ENCODE measurements at regions not wholly inside any gene's neighbourhood (a gene's known extent, or its start where the extent isn't known, plus 50 kb on each side); places are given as distances from the start of the nearest gene placed in this dataset.

GRCh38 chr5:53425687-53426511, 54.5 kb upstream of the FST start:
- DNase-seq (ENCODE audit: low read depth) = no peak
- peak; percentile 5 for TF ChIP-seq CTCF (conservative IDR thresholded peaks at IDR 0.05; ENCODE audit: low read depth, low read length)
- H3K4me3 ChIP-seq (ENCODE audit: low read length) = no peak overlapping the region

- no peak for DNase-seq (ENCODE audit: low read depth)
- no peak overlapping the region for H3K4me3 ChIP-seq (ENCODE audit: low read length)
- TF ChIP-seq CTCF (conservative IDR thresholded peaks at IDR 0.05; ENCODE audit: low read depth, low read length) = no peak
These were observed 54.0 kb upstream of the FST start for GRCh38 chr5:53426512-53426830.

- no peak for TF ChIP-seq CTCF (conservative IDR thresholded peaks at IDR 0.05; ENCODE audit: low read depth, low read length)
- no peak for DNase-seq (ENCODE audit: low read depth)
- H3K4me3 ChIP-seq (ENCODE audit: low read length) = no peak overlapping the region
These were observed 53.6 kb upstream of the FST start for GRCh38 chr5:53426878-53427277.

- DNase-seq (ENCODE audit: low read depth) = no peak
- no peak overlapping the region for H3K4me3 ChIP-seq (ENCODE audit: low read length)
- TF ChIP-seq CTCF (conservative IDR thresholded peaks at IDR 0.05; ENCODE audit: low read depth, low read length) = no peak
These were observed 52.5 kb upstream of the FST start for GRCh38 chr5:53427965-53428364.

- no peak for DNase-seq (ENCODE audit: low read depth)
- TF ChIP-seq CTCF (conservative IDR thresholded peaks at IDR 0.05; ENCODE audit: low read depth, low read length) = no peak
- no peak overlapping the region for H3K4me3 ChIP-seq (ENCODE audit: low read length)
These were observed 50.7 kb upstream of the FST start for GRCh38 chr5:53429706-53430105.

- H3K4me3 ChIP-seq (ENCODE audit: low read length) = no peak overlapping the region
- peak; percentile 77 for TF ChIP-seq CTCF (conservative IDR thresholded peaks at IDR 0.05; ENCODE audit: low read depth, low read length)
- peak; percentile 26 for DNase-seq (ENCODE audit: low read depth)
These were observed 49.7 kb upstream of the FST start for GRCh38 chr5:53430618-53431252.

Measured in retinal pigment epithelial cell (primary cell).